ENCODE measurements at regions not wholly inside any gene's neighbourhood (a gene's known extent, or its start where the extent isn't known, plus 50 kb on each side); places are given as distances from the start of the nearest gene placed in this dataset.

GRCh38 chr17:70332356-70333210, 163.3 kb downstream of the KCNJ2 start:
- no peaks in the 10 kb centered on the region; the same call in 1 of the 2 replicates for H3K36me3 Mint-ChIP-seq
- 0 out of 2 replicates have a peak, but pooled peaks cover 4% of the 10 kb centered on the region for H3K9me3 Mint-ChIP-seq
- H3K4me1 Mint-ChIP-seq = peaks cover 3% of the 10 kb centered on the region; the same call in 1 of the 2 replicates
- no peak for TF ChIP-seq ZBTB21 (CRISPR knock-in tag; IDR thresholded peaks at IDR 0.05; ENCODE audit: borderline replicate concordance)
- TF ChIP-seq ESRRA (CRISPR knock-in tag; IDR thresholded peaks at IDR 0.05; ENCODE audit: borderline replicate concordance) = no peak
- no peak for TF ChIP-seq NFYB (CRISPR knock-in tag; conservative IDR thresholded peaks at IDR 0.05; ENCODE audit: low read depth)
- no peak for TF ChIP-seq ZNF219 (CRISPR knock-in tag; IDR thresholded peaks at IDR 0.05; ENCODE audit: borderline replicate concordance)
- TF ChIP-seq ZNF416 (CRISPR knock-in tag; IDR thresholded peaks at IDR 0.05) = no peak
- TF ChIP-seq TEAD4 (CRISPR knock-in tag; IDR thresholded peaks at IDR 0.05) = no peak
- TF ChIP-seq, protein P1, sequence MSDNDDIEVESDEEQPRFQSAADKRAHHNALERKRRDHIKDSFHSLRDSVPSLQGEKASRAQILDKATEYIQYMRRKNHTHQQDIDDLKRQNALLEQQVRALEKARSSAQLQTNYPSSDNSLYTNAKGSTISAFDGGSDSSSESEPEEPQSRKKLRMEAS (CRISPR knock-in tag; IDR thresholded peaks at IDR 0.05) = no peak
- no peak for TF ChIP-seq E2F4 (CRISPR knock-in tag; IDR thresholded peaks at IDR 0.05; ENCODE audit: borderline replicate concordance, low read depth)
- no peak for TF ChIP-seq ZNF317 (CRISPR knock-in tag; IDR thresholded peaks at IDR 0.05; ENCODE audit: borderline replicate concordance, low read depth)
- no peak for TF ChIP-seq FOXJ3 (CRISPR knock-in tag; IDR thresholded peaks at IDR 0.05; ENCODE audit: borderline replicate concordance)
- TF ChIP-seq CBFB (CRISPR knock-in tag; IDR thresholded peaks at IDR 0.05; ENCODE audit: low read depth) = no peak
- TF ChIP-seq PRRX2 (CRISPR knock-in tag; IDR thresholded peaks at IDR 0.05) = no peak
- no peak for TF ChIP-seq SOX15 (CRISPR knock-in tag; IDR thresholded peaks at IDR 0.05)
- TF ChIP-seq, protein P2, sequence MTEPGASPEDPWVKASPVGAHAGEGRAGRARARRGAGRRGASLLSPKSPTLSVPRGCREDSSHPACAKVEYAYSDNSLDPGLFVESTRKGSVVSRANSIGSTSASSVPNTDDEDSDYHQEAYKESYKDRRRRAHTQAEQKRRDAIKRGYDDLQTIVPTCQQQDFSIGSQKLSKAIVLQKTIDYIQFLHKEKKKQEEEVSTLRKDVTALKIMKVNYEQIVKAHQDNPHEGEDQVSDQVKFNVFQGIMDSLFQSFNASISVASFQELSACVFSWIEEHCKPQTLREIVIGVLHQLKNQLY (CRISPR knock-in tag; IDR thresholded peaks at IDR 0.05) = no peak
- TF ChIP-seq, protein P3, sequence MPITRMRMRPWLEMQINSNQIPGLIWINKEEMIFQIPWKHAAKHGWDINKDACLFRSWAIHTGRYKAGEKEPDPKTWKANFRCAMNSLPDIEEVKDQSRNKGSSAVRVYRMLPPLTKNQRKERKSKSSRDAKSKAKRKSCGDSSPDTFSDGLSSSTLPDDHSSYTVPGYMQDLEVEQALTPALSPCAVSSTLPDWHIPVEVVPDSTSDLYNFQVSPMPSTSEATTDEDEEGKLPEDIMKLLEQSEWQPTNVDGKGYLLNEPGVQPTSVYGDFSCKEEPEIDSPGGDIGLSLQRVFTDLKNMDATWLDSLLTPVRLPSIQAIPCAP (CRISPR knock-in tag; IDR thresholded peaks at IDR 0.05) = no peak
- ChIA-PET POLR2A (no interaction called here), CTCF (no interaction called here)
- H3K27me3 Mint-ChIP-seq (ENCODE audit: low read depth) = no peaks in the 10 kb centered on the region; the same call in 1 of the 2 replicates
- ATAC-seq = no peak
- no peak overlapping the region for H3K4me3 Mint-ChIP-seq
- DNase-seq (ENCODE audit: low spot score) = no peak
- H3K27ac Mint-ChIP-seq = no peak overlapping the region

DNA sequence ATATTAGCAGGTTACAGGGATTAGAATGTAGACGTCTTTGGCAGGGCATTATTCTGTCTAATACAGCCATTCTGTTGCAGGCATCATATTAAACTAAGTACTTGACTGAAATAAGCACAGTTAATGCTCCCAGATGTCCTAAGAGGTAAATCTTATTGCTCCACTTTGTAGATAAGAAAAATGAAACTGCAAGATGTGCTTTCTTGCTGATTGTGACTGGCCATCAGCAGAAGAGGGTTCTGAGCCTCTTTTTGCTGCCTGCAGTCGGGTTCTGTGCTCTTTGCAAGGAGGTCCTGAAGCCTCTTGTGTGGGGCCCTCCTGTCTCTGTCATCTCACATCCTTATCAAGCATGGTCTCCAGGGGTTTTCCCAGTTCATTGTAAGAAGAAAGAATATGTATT, 167.1 kb downstream of the KCNJ2 start:
- Mint-ChIP-seq H3K36me3 (no peaks in the 10 kb centered on the region), H3K4me1 (no peaks in the 10 kb centered on the region), H3K27me3 (ENCODE audit: low read depth) (no peaks in the 10 kb centered on the region; the same call in 1 of the 2 replicates), H3K9me3 (no peaks in the 10 kb centered on the region), H3K27ac (no peak overlapping the region), H3K4me3 (no peak overlapping the region)
- TF ChIP-seq TP53 (CRISPR knock-in tag; IDR thresholded peaks at IDR 0.05) (no peak), ZNF671 (CRISPR knock-in tag; IDR thresholded peaks at IDR 0.05) (no peak), ZNF263 (CRISPR knock-in tag; IDR thresholded peaks at IDR 0.05; ENCODE audit: low read depth) (no peak), NR1H2 (CRISPR knock-in tag; IDR thresholded peaks at IDR 0.05) (no peak)
- POLR2A ChIA-PET = no interaction called here
- CTCF ChIA-PET = no interaction called here
- DNase-seq (ENCODE audit: low spot score) (no peak), ATAC-seq (no peak)

GRCh38 chr17:70338946-70339354, 169.6 kb downstream of the KCNJ2 start:
- Mint-ChIP-seq H3K4me1 (peaks cover 6% of the 10 kb centered on the region), H3K4me3 (no peak overlapping the region), H3K36me3 (no peaks in the 10 kb centered on the region), H3K9me3 (no peaks in the 10 kb centered on the region), H3K27ac (no peak overlapping the region), H3K27me3 (ENCODE audit: low read depth) (peaks cover 2% of the 10 kb centered on the region; the same call in 1 of the 2 replicates)
- ChIA-PET CTCF (no interaction called here), POLR2A (no interaction called here)
- DNase-seq (ENCODE audit: low spot score) (no peak), ATAC-seq (no peak)
- TF ChIP-seq ZNF317 (CRISPR knock-in tag; IDR thresholded peaks at IDR 0.05; ENCODE audit: borderline replicate concordance, low read depth) = no peak
- TF ChIP-seq GRHL2 (CRISPR knock-in tag; IDR thresholded peaks at IDR 0.05; ENCODE audit: insufficient replicate concordance, severe bottlenecking) = no peak
- no peak for TF ChIP-seq OVOL2 (CRISPR knock-in tag; IDR thresholded peaks at IDR 0.05; ENCODE audit: borderline replicate concordance)
- TF ChIP-seq ZNF219 (CRISPR knock-in tag; IDR thresholded peaks at IDR 0.05; ENCODE audit: borderline replicate concordance) = no peak
- TF ChIP-seq CREM (CRISPR knock-in tag; IDR thresholded peaks at IDR 0.05) = no peak
- no peak for TF ChIP-seq ERG (CRISPR knock-in tag; IDR thresholded peaks at IDR 0.05)
- no peak for TF ChIP-seq TCF7 (CRISPR knock-in tag; IDR thresholded peaks at IDR 0.05; ENCODE audit: low read depth)
- TF ChIP-seq NFE2L1 (CRISPR knock-in tag; IDR thresholded peaks at IDR 0.05) = no peak
- TF ChIP-seq CBFB (CRISPR knock-in tag; IDR thresholded peaks at IDR 0.05; ENCODE audit: low read depth) = no peak
- TF ChIP-seq, protein P4, sequence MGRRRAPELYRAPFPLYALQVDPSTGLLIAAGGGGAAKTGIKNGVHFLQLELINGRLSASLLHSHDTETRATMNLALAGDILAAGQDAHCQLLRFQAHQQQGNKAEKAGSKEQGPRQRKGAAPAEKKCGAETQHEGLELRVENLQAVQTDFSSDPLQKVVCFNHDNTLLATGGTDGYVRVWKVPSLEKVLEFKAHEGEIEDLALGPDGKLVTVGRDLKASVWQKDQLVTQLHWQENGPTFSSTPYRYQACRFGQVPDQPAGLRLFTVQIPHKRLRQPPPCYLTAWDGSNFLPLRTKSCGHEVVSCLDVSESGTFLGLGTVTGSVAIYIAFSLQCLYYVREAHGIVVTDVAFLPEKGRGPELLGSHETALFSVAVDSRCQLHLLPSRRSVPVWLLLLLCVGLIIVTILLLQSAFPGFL (CRISPR knock-in tag; IDR thresholded peaks at IDR 0.05; ENCODE audit: borderline replicate concordance) = no peak
